Adrenal gland (tissue), 9 donors: ENCODE measurements at regions not wholly inside any gene's neighbourhood (a gene's known extent, or its start where the extent isn't known, plus 50 kb on each side); places are given as distances from the start of the nearest gene placed in this dataset.

Source experiments
- DNase-seq, 7 donors: peaks; one replicate each; pipeline ENCODE4 v3.0.0-alpha.2; 2019 to 2020
- H3K27ac ChIP-seq, 5 donors: fragments of 200-600 bp; sonication (generic) in 4 of 5; 1 replicate in 3 of 5; 2 replicates in 2 of 5; pipeline versions ENCODE4 v1.5.1 to v1.8.0; 2016 to 2020; ENCODE audit warnings: mild to moderate bottlenecking in 1 of 5
- H3K27me3 ChIP-seq: fragments of 200-600 bp; 2 replicates; pipeline ENCODE4 v1.8.0; 2021
- H3K36me3 ChIP-seq, 2 donors: fragments of 200-600 bp; replicated peaks in 1 of 2; 1 replicate in 1 of 2; 2 replicates in 1 of 2; pipeline versions ENCODE4 v1.5.1 to v1.8.0; 2018 to 2022
- H3K4me1 ChIP-seq, 2 donors: fragments of 200-600 bp; replicated peaks in 1 of 2; 1 replicate in 1 of 2; 2 replicates in 1 of 2; pipeline versions ENCODE4 v1.5.1 to v1.8.0; 2018 to 2021
- H3K4me3 ChIP-seq, 4 donors: fragments of 200-600 bp; sonication (generic) in 3 of 4; one replicate each; pipeline ENCODE4 v1.5.1; 2016 to 2018
- H3K9me3 ChIP-seq, 3 donors: fragments of 200-600 bp; sonication (generic) in 1 of 3; replicated peaks in 1 of 3; 1 replicate in 2 of 3; 2 replicates in 1 of 3; pipeline versions ENCODE4 v1.5.1 to v1.8.0; 2016 to 2021
- POLR2A ChIP-seq, 2 donors: fragments of 450-650 bp; IDR thresholded peaks; one replicate each; pipeline ENCODE4 v1.6.1; 2017; ENCODE audit warnings: antibody characterized with exemption in 2 of 2, mild to moderate bottlenecking in 2 of 2, moderate library complexity in 1 of 2
- WGBS, 4 donors: extraction: QIAGEN DNeasy Blood & Tissue Kit in 2 of 4; methylation state at CpG; one replicate each; pipeline versions ENCODE4 v1.1.5 to v1.1.7; 2013 to 2017; 5-methylcytosine and 5-hydroxymethylcytosine counted together
- intact Hi-C, 2 donors: fragments of 100-400 bp; cut with DNase I; formaldehyde crosslinking; loops; one replicate each; pipeline versions ENCODE4 v1.14.1 to v1.15.0; 2022 to 2023
- TF ChIP-seq, protein P1 (sequence below), 6 experiments: fragments of 450-650 bp in 4 of 6; fragments of 200-600 bp in 2 of 6; sonication (generic) in 1 of 6; IDR thresholded peaks; 1 replicate in 5 of 6; 2 replicates in 1 of 6; pipeline versions ENCODE4 v1.5.1 to v1.8.0; 2016 to 2021; ENCODE audit warnings: antibody characterized with exemption in 6 of 6, mild to moderate bottlenecking in 2 of 6, moderate library complexity in 1 of 6
- donor health status: healthy with polysubstance abuse.
- donor health status: Bipolar disorder and iron deficiency.
- donor health status: DM: yes; HTN: yes; CAD: no.
- donor health status: DM: no; HTN: no; CAD: no.
- donor health status: DM: no; HTN: no; CAD: no.

DNA sequence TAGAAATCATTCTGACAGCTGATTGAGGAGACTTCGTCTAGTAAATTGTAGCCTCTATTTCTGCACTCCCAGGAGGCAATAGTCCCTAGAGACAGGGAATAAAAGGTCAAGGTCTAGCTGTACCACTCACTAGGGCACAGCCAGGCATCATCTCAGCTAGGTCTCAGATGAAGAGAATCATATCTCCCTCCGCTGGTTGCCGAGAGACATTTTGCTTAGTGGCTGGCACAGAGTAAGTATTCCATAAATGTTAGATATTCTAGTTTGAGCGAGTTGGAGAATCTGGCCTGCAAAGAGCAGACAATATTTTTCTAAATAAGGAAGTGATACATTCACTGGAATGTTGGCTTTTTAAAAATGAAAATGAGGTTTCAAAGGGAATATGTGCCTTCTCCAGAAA is 180.4 kb upstream of the ACTBL2 start:
- Histone ChIP-seq H3K4me3 (no peak overlapping the region), H3K27ac (no peak overlapping the region), H3K4me1 (peaks cover 0 to 6% of the 10 kb centered on the region in 2 donors), H3K27me3 (no peaks in the 10 kb centered on the region), H3K36me3 (no peaks in the 10 kb centered on the region), H3K9me3 (no peaks in the 10 kb centered on the region)
- TF ChIP-seq, protein P1, sequence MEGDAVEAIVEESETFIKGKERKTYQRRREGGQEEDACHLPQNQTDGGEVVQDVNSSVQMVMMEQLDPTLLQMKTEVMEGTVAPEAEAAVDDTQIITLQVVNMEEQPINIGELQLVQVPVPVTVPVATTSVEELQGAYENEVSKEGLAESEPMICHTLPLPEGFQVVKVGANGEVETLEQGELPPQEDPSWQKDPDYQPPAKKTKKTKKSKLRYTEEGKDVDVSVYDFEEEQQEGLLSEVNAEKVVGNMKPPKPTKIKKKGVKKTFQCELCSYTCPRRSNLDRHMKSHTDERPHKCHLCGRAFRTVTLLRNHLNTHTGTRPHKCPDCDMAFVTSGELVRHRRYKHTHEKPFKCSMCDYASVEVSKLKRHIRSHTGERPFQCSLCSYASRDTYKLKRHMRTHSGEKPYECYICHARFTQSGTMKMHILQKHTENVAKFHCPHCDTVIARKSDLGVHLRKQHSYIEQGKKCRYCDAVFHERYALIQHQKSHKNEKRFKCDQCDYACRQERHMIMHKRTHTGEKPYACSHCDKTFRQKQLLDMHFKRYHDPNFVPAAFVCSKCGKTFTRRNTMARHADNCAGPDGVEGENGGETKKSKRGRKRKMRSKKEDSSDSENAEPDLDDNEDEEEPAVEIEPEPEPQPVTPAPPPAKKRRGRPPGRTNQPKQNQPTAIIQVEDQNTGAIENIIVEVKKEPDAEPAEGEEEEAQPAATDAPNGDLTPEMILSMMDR (IDR thresholded peaks at IDR 0.05) = no peak
- no peak for TF ChIP-seq POLR2A (IDR thresholded peaks at IDR 0.05)
- no peak for DNase-seq
- intact Hi-C loops = no loop called here
- 45 to 66% (median 56%) methylated on average over 4 of the region's 4 CpGs for WGBS, 4 donors

GRCh38 chr5:57659886-57660285 is 177.3 kb upstream of the ACTBL2 start:
- H3K9me3 ChIP-seq = no peaks in the 10 kb centered on the region
- intact Hi-C loops = loop anchor here in 1 of 2 donors (10.0 kb wide), 1 partner anchor 115 kb away; no protein-coding TSS in a partner anchor
- 76 to 84% (median 82%) methylated on average over 2 of the region's 2 CpGs for WGBS, 4 donors
- no peak overlapping the region for H3K4me3 ChIP-seq
- DNase-seq = no peak
- peaks cover 0 to 6% of the 10 kb centered on the region in 2 donors for H3K4me1 ChIP-seq
- H3K27ac ChIP-seq = no peak overlapping the region
- no peaks in the 10 kb centered on the region for H3K27me3 ChIP-seq
- TF ChIP-seq, protein P1 (IDR thresholded peaks at IDR 0.05) = no peak
- TF ChIP-seq POLR2A (IDR thresholded peaks at IDR 0.05) = no peak
- no peaks in the 10 kb centered on the region for H3K36me3 ChIP-seq

DNA sequence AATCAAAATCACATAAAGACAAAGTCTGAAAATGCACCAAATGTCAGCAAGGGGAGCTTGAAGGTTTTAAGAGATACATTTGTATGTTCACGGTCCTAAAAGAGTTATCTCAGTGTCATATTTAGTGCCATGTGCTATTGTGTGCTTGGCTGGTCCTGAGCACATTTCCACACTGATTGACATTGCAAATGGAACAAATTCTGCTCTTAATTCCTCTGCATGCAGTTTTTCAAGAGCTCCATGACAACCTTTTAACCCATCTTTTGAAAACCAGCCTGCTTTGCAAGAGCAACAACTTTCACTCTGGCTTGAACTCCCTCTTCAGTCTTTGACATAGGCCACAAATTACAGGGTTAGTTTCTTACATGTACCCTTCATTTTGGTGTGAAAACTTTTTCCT is 175.4 kb upstream of the ACTBL2 start:
- H3K27ac ChIP-seq = no peak overlapping the region
- intact Hi-C loops = loop anchor here in 1 of 2 donors (10.0 kb wide), 1 partner anchor 117 kb away; no protein-coding TSS in a partner anchor
- no peaks in the 10 kb centered on the region for H3K27me3 ChIP-seq
- H3K4me3 ChIP-seq = no peak overlapping the region
- no peak for DNase-seq
- no peaks in the 10 kb centered on the region for H3K9me3 ChIP-seq
- 77 to 96% (median 89%) methylated on average over 1 of the region's 1 CpG for WGBS, 4 donors
- TF ChIP-seq, protein P1 (IDR thresholded peaks at IDR 0.05) = no peak
- no peak for TF ChIP-seq POLR2A (IDR thresholded peaks at IDR 0.05)
- H3K4me1 ChIP-seq = peaks cover 0 to 4% of the 10 kb centered on the region in 2 donors
- H3K36me3 ChIP-seq = no peaks in the 10 kb centered on the region

- WGBS, 4 donors = 68 to 80% (median 80%) methylated on average over 4 of the region's 4 CpGs
- no peak for DNase-seq
- H3K36me3 ChIP-seq = no peaks in the 10 kb centered on the region
- H3K9me3 ChIP-seq = no peaks in the 10 kb centered on the region
- intact Hi-C loops = loop anchor here in 1 of 2 donors (10.0 kb wide), 1 partner anchor 120 kb away; no protein-coding TSS in a partner anchor
- H3K4me3 ChIP-seq = no peak overlapping the region
- no peaks in the 10 kb centered on the region for H3K27me3 ChIP-seq
- H3K4me1 ChIP-seq = no peaks in the 10 kb centered on the region
- H3K27ac ChIP-seq = no peak overlapping the region
- no peak for TF ChIP-seq POLR2A (IDR thresholded peaks at IDR 0.05)
- TF ChIP-seq, protein P1 (IDR thresholded peaks at IDR 0.05) = no peak
Measured at GRCh38 chr5:57655228-57655627, 172.6 kb upstream of the ACTBL2 start.
